Large intestine (tissue), 3 donors: ENCODE measurements at regions not wholly inside any gene's neighbourhood (a gene's known extent, or its start where the extent isn't known, plus 50 kb on each side); places are given as distances from the start of the nearest gene placed in this dataset.
"Not testable (repeated sequence)": the region's sequence is repeated elsewhere in the genome, so short reads cannot be mapped to it uniquely, and the experiment has no call there.

Experiments used
- DNase-seq, 2 donors: peaks; one replicate each; pipeline versions ENCODE4 v3.0.0 to v3.0.0-alpha.2; 2013
- H3K27ac ChIP-seq: one replicate; pipeline ENCODE4 v1.5.1; 2013; ENCODE audit warnings: low read length
- H3K27me3 ChIP-seq: 2 replicates; pipeline ENCODE4 v1.6.1; 2013; ENCODE audit warnings: low read length; ENCODE audit not compliant: control insufficient read depth, insufficient read depth
- H3K36me3 ChIP-seq: 2 replicates; pipeline ENCODE4 v1.6.1; 2013; ENCODE audit warnings: low read length; ENCODE audit not compliant: control insufficient read depth, insufficient read depth
- H3K4me1 ChIP-seq: one replicate; pipeline ENCODE4 v1.6.1; 2013; ENCODE audit warnings: low read length; ENCODE audit not compliant: control insufficient read depth, insufficient read depth
- H3K4me3 ChIP-seq: one replicate; pipeline ENCODE4 v1.5.1; 2013; ENCODE audit warnings: low read length
- H3K9me3 ChIP-seq: one replicate; pipeline ENCODE4 v1.6.1; 2013; ENCODE audit warnings: mild to moderate bottlenecking, low read depth, low read length, moderate library complexity; ENCODE audit not compliant: control insufficient read depth
- WGBS: methylation state at CpG from one replicate; pipeline ENCODE4 v1.1.5; 2013; ENCODE audit warnings: low lambda C conversion rate; ENCODE audit not compliant: insufficient coverage; 5-methylcytosine and 5-hydroxymethylcytosine counted together

GRCh38 chr21:17295997-17296396 lies 216.8 kb upstream of the CXADR start:
- Histone ChIP-seq H3K27me3 (no peaks in the 10 kb centered on the region), H3K4me3 (no peak overlapping the region), H3K36me3 (no peaks in the 10 kb centered on the region), H3K4me1 (no peaks in the 10 kb centered on the region), H3K9me3 (peaks cover 12% of the 10 kb centered on the region), H3K27ac (no peak overlapping the region)
- no CpG with 5 or more reads among the region's 5 CpGs for WGBS
- DNase-seq: no peak

DNA sequence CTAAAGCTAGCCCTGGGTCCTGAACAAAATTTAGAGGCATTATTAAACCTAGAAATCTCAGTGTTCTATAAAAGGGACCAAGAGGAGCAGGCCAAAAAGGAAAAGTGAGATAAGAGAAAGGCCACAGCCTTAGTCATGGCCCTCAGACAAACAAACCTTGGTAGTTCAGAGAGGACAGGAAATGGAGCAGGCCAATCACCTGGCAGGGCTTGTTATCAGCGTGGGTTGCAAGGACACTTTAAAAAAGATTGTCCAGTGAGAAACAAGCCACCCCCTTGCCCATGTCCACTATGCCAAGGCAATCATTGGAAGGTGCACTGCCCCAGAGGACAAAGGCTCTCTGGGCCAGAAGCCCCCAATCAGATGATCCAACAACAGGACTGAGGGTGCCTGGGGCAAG lies 213.3 kb upstream of the CXADR start:
- H3K4me3 ChIP-seq, H3K27ac ChIP-seq, H3K4me1 ChIP-seq, H3K27me3 ChIP-seq, H3K36me3 ChIP-seq, DNase-seq, H3K9me3 ChIP-seq: not testable (repeated sequence)
- no CpG with 5 or more reads among the region's 1 CpG for WGBS

- H3K27me3 ChIP-seq, H3K4me3 ChIP-seq, H3K9me3 ChIP-seq, H3K4me1 ChIP-seq, H3K27ac ChIP-seq, H3K36me3 ChIP-seq, DNase-seq: not testable (repeated sequence)
- no CpG with 5 or more reads among the region's 9 CpGs for WGBS
These were observed 185.1 kb upstream of the CXADR start for GRCh38 chr21:17327715-17328114.

DNA sequence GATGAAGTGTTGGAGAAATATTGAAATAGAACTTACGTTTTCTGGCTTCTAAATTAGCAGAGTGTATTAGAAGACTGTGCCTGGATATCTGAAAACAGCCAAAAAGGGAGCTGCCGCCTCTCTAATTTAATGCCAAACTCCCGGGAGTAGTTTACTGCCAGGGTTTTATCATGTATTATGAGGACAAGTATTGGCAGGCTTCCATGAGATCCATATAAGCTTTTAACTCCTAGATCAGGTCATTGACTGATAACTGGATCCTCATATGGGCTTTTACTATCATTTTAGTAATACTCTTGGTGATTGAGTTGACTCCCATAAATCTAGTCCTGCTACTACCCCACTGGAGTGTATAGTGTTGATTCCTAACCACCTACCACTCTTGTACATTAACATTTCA lies 178.4 kb upstream of the CXADR start:
- no peaks in the 10 kb centered on the region for H3K4me1 ChIP-seq
- no CpG with 5 or more reads among the region's 3 CpGs for WGBS
- H3K4me3 ChIP-seq: no peak overlapping the region
- no peaks in the 10 kb centered on the region for H3K36me3 ChIP-seq
- H3K27ac ChIP-seq: no peak overlapping the region
- DNase-seq: no peak
- H3K27me3 ChIP-seq: no peaks in the 10 kb centered on the region
- H3K9me3 ChIP-seq: no peaks in the 10 kb centered on the region

- Histone ChIP-seq H3K27ac (no peak overlapping the region), H3K27me3 (no peaks in the 10 kb centered on the region), H3K4me3 (no peak overlapping the region), H3K4me1 (no peaks in the 10 kb centered on the region), H3K9me3 (no peaks in the 10 kb centered on the region), H3K36me3 (no peaks in the 10 kb centered on the region)
- no peak for DNase-seq
- 60% methylated on average over 1 of the region's 3 CpGs for WGBS
These were observed 172.8 kb upstream of the CXADR start for GRCh38 chr21:17340081-17340480.

GRCh38 chr21:17343055-17343454 lies 169.8 kb upstream of the CXADR start:
- Histone ChIP-seq H3K27me3 (no peaks in the 10 kb centered on the region), H3K9me3 (no peaks in the 10 kb centered on the region), H3K27ac (no peak overlapping the region), H3K4me3 (no peak overlapping the region), H3K4me1 (no peaks in the 10 kb centered on the region), H3K36me3 (no peaks in the 10 kb centered on the region)
- no peak for DNase-seq
- 50% methylated on average over 1 of the region's 2 CpGs for WGBS

- Histone ChIP-seq H3K36me3 (no peaks in the 10 kb centered on the region), H3K4me3 (no peak overlapping the region), H3K4me1 (no peaks in the 10 kb centered on the region), H3K9me3 (no peaks in the 10 kb centered on the region), H3K27me3 (no peaks in the 10 kb centered on the region), H3K27ac (no peak overlapping the region)
- DNase-seq: no peak
- WGBS: 83% methylated on average over 1 of the region's 3 CpGs
These were observed 164.5 kb upstream of the CXADR start for GRCh38 chr21:17348357-17348756.

DNA sequence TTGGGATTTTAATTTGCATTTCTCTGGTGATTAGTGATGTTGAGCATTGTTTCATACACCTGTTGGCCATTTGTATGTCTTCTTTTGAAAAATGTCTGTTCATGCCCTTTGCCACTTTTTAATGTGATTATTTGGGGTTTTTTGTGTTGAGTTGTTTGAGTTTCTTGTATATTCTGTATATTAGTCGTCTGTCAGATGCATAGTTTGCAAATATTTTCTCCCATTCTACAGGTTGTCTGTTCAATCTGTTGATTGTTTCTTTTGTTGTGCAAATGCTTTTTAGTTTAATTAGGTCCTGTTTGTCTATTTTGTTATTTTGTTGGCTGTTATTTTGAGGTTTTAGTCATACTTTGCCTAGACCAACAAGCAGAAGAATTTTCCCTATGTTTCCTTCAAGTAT lies 164.0 kb upstream of the CXADR start:
- WGBS: no CpG with 5 or more reads among the region's 1 CpG
- Histone ChIP-seq H3K9me3 (no peaks in the 10 kb centered on the region), H3K27ac (no peak overlapping the region), H3K4me1 (no peaks in the 10 kb centered on the region), H3K4me3 (no peak overlapping the region), H3K36me3 (no peaks in the 10 kb centered on the region), H3K27me3 (no peaks in the 10 kb centered on the region)
- DNase-seq: no peak

GRCh38 chr21:17351766-17352165 lies 161.1 kb upstream of the CXADR start:
- H3K27ac ChIP-seq: no peak overlapping the region
- H3K27me3 ChIP-seq: no peaks in the 10 kb centered on the region
- no peak for DNase-seq
- H3K4me3 ChIP-seq: no peak overlapping the region
- WGBS: 100% methylated on average over 2 of the region's 2 CpGs
- no peaks in the 10 kb centered on the region for H3K9me3 ChIP-seq
- H3K36me3 ChIP-seq: no peaks in the 10 kb centered on the region
- H3K4me1 ChIP-seq: no peaks in the 10 kb centered on the region

DNA sequence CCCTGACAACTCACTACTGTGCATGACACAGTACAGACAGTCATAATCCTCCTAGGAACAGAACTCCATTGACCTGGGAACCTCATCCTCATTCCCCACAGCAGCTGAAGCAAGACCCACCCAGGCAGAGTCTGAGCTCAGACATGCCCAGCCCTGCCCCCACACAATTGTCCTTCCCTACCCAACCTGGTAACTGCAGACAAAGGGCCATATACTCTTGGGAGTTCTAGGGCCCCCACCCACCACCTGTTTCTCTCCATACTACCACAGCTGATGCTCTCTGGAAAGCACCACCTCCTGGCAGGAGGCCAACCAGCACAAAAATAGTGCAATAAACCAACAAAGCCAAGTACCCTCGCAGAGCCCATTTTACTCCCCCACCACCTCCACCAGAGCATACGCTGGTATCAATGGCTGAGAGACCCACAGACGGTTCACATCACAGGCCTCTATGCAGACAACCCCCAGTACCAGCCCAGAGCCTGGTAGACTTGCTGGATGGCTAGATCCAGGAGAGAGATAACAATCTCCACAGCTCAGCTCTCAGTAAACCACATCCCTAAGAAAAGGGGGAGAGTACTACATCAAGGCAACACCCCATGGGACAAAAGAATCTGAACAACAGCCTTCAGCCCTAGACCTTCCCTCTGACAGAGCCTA lies 159.7 kb upstream of the CXADR start:
- WGBS: no CpG with 5 or more reads among the region's 3 CpGs
- DNase-seq: no peak
- Histone ChIP-seq H3K4me1 (no peaks in the 10 kb centered on the region), H3K36me3 (no peaks in the 10 kb centered on the region), H3K27ac (no peak overlapping the region), H3K27me3 (no peaks in the 10 kb centered on the region), H3K9me3 (no peaks in the 10 kb centered on the region), H3K4me3 (no peak overlapping the region)

- 82% methylated on average over 2 of the region's 2 CpGs for WGBS
- H3K27ac ChIP-seq: no peak overlapping the region
- no peaks in the 10 kb centered on the region for H3K36me3 ChIP-seq
- no peak overlapping the region for H3K4me3 ChIP-seq
- no peaks in the 10 kb centered on the region for H3K9me3 ChIP-seq
- H3K4me1 ChIP-seq: no peaks in the 10 kb centered on the region
- H3K27me3 ChIP-seq: no peaks in the 10 kb centered on the region
- no peak for DNase-seq
These were observed 153.1 kb upstream of the CXADR start for GRCh38 chr21:17359781-17360180.
